Natural killer cell (primary cell): ENCODE measurements at regions not wholly inside any gene's neighbourhood (a gene's known extent, or its start where the extent isn't known, plus 50 kb on each side); places are given as distances from the start of the nearest gene placed in this dataset.

ENCODE experiments used
- ATAC-seq, 3 donors: fragments of 150-1000 bp in 2 of 3; fragments of 200-7000 bp in 1 of 3; cut with Tn5 transposase; 1 replicate in 1 of 3; 2 replicates in 2 of 3; pipeline ENCODE4 v1.10.0; 2021; ENCODE audit warnings: mild to moderate bottlenecking in 2 of 3, moderate library complexity in 2 of 3
- DNase-seq, 2 donors: peaks; one replicate each; pipeline versions ENCODE4 v3.0.0 to v3.0.0-alpha.2; 2013 to 2021; ENCODE audit warnings: mixed read lengths in 1 of 2
- H3K27ac ChIP-seq: one replicate; pipeline ENCODE4 v1.5.1; 2013; ENCODE audit warnings: mild to moderate bottlenecking, low read length
- H3K27me3 ChIP-seq: one replicate; pipeline ENCODE4 v1.6.1; 2013; ENCODE audit warnings: low read length; ENCODE audit not compliant: control insufficient read depth, insufficient read depth
- H3K36me3 ChIP-seq: one replicate; pipeline ENCODE4 v1.6.1; 2013; ENCODE audit warnings: low read length; ENCODE audit not compliant: control insufficient read depth, insufficient read depth
- H3K4me1 ChIP-seq: one replicate; pipeline ENCODE4 v1.6.1; 2013; ENCODE audit warnings: low read length; ENCODE audit not compliant: control insufficient read depth, insufficient read depth
- H3K4me3 ChIP-seq: one replicate; pipeline ENCODE4 v1.5.1; 2013; ENCODE audit warnings: low read length
- H3K9me3 ChIP-seq: one replicate; pipeline ENCODE4 v1.6.1; 2013; ENCODE audit warnings: low read length; ENCODE audit not compliant: control insufficient read depth, insufficient read depth
- H3K27ac Mint-ChIP-seq, 2 donors: one replicate each; pipeline ENCODE4 v1.8.0; 2022; ENCODE audit warnings: mild to moderate bottlenecking in 2 of 2, mixed read lengths in 2 of 2, moderate library complexity in 1 of 2
- H3K27me3 Mint-ChIP-seq, 2 donors: one replicate each; pipeline ENCODE4 v1.8.0; 2022; ENCODE audit warnings: low read depth in 2 of 2, mixed read lengths in 2 of 2
- H3K36me3 Mint-ChIP-seq: one replicate; pipeline ENCODE4 v1.8.0; 2022; ENCODE audit warnings: mixed read lengths
- H3K4me1 Mint-ChIP-seq, 2 donors: one replicate each; pipeline ENCODE4 v1.8.0; 2022; ENCODE audit warnings: mixed read lengths in 2 of 2
- H3K4me3 Mint-ChIP-seq: one replicate; pipeline ENCODE4 v1.8.0; 2022; ENCODE audit warnings: mild to moderate bottlenecking, moderate library complexity, mixed read lengths
- H3K9me3 Mint-ChIP-seq, 2 donors: one replicate each; pipeline ENCODE4 v1.8.0; 2022; ENCODE audit warnings: mixed read lengths in 2 of 2
- WGBS: methylation state at CpG from one replicate; pipeline ENCODE4 v1.1.7; 2013; ENCODE audit warnings: missing lambda C conversion rate; ENCODE audit not compliant: insufficient coverage; 5-methylcytosine and 5-hydroxymethylcytosine counted together
- intact Hi-C: fragments of 100-400 bp; cut with micrococcal nuclease; formaldehyde crosslinking; loops from one replicate; pipeline ENCODE4 v1.14.2; 2022
- TF ChIP-seq, protein P1 (sequence below): fragments of 200-600 bp; IDR thresholded peaks from one replicate; pipeline ENCODE4 v1.8.0; 2022; ENCODE audit warnings: antibody characterized with exemption

DNA sequence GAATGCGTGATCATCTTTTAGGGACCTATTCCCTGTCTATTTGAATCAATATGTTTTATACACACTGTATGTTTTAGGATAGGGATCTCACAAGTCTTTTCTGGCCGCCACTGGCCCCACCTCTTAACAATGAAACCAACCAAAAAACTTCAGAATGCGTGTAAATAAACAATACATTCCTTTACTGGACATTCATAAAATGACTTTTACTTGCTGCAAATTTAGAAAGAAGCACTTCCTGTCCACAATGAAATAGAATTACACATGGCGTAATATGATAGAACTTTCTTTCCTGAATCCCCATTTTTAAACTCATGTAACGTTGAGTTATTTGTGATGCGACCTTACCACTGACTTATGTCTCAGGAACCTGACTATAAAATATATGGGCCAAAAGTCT, 233.6 kb downstream of the SLITRK6 start:
- 93% methylated on average over 4 of the region's 6 CpGs for WGBS
- DNase-seq (no peak), ATAC-seq (no peak)
- TF ChIP-seq, protein P1, sequence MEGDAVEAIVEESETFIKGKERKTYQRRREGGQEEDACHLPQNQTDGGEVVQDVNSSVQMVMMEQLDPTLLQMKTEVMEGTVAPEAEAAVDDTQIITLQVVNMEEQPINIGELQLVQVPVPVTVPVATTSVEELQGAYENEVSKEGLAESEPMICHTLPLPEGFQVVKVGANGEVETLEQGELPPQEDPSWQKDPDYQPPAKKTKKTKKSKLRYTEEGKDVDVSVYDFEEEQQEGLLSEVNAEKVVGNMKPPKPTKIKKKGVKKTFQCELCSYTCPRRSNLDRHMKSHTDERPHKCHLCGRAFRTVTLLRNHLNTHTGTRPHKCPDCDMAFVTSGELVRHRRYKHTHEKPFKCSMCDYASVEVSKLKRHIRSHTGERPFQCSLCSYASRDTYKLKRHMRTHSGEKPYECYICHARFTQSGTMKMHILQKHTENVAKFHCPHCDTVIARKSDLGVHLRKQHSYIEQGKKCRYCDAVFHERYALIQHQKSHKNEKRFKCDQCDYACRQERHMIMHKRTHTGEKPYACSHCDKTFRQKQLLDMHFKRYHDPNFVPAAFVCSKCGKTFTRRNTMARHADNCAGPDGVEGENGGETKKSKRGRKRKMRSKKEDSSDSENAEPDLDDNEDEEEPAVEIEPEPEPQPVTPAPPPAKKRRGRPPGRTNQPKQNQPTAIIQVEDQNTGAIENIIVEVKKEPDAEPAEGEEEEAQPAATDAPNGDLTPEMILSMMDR = no peak
- H3K9me3 ChIP-seq = no peaks in the 10 kb centered on the region
- no peak overlapping the region for H3K27ac ChIP-seq
- intact Hi-C loops = no loop called here
- no peaks in the 10 kb centered on the region for H3K4me1 ChIP-seq
- Mint-ChIP-seq H3K27me3 (no peaks in the 10 kb centered on the region), H3K36me3 (no peaks in the 10 kb centered on the region), H3K4me1 (no peaks in the 10 kb centered on the region), H3K27ac (no peak overlapping the region), H3K9me3 (peaks cover 15 to 18% of the 10 kb centered on the region in 2 donors), H3K4me3 (no peak overlapping the region)
- no peak overlapping the region for H3K4me3 ChIP-seq
- H3K27me3 ChIP-seq = no peaks in the 10 kb centered on the region
- H3K36me3 ChIP-seq = no peaks in the 10 kb centered on the region

DNA sequence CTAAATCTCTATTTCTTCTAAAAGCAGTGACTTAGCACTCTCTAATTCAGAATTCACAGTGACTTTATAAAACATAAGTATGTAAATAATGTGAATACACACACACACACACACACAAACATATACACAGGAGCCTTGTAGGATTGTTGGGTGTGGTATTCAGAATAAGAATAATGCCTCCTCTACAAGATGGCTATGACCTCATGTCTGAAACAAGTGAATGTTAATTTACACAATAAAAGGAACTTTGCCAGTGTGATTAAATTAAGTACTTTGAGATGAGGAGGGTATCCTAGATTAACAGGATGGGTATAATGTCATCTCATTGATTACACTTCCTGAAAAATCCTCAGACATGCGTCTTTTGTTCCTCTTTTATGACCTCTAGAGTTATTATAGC, 234.6 kb downstream of the SLITRK6 start:
- intact Hi-C loops = no loop called here
- H3K27me3 ChIP-seq = no peaks in the 10 kb centered on the region
- H3K4me3 ChIP-seq = no peak overlapping the region
- no peaks in the 10 kb centered on the region for H3K36me3 ChIP-seq
- H3K4me1 ChIP-seq = no peaks in the 10 kb centered on the region
- no peaks in the 10 kb centered on the region for H3K36me3 Mint-ChIP-seq
- H3K4me1 Mint-ChIP-seq = no peaks in the 10 kb centered on the region
- 20% methylated on average over 1 of the region's 1 CpG for WGBS
- TF ChIP-seq, protein P1 = no peak
- no peak overlapping the region for H3K4me3 Mint-ChIP-seq
- no peak for DNase-seq
- no peak overlapping the region for H3K27ac Mint-ChIP-seq
- H3K9me3 Mint-ChIP-seq = peaks cover 15 to 22% of the 10 kb centered on the region in 2 donors
- H3K27me3 Mint-ChIP-seq = no peaks in the 10 kb centered on the region
- H3K9me3 ChIP-seq = no peaks in the 10 kb centered on the region
- ATAC-seq = no peak
- no peak overlapping the region for H3K27ac ChIP-seq

DNA sequence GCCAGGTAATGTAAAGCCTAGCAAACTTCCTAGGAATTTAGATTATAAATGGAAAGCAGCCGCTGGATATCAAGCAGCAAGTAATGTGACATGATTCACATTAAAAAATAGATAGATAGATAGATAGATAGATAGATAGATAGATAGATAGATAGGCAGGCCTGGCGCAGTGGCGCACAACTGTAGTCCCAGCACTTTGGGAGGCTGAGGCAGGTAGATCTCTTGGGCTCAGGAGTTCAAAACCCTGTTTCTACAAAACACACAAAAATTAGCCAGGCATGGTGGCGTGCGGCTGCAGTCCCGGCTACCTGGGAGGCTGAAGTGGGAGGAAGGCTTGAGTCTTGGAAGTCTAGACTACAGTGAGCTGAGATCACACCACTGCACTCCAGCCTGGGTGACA, 236.9 kb downstream of the SLITRK6 start:
- Mint-ChIP-seq H3K9me3 (peaks cover 16 to 27% of the 10 kb centered on the region in 2 donors), H3K27ac (no peak overlapping the region), H3K4me3 (no peak overlapping the region), H3K27me3 (no peaks in the 10 kb centered on the region), H3K36me3 (no peaks in the 10 kb centered on the region), H3K4me1 (no peaks in the 10 kb centered on the region)
- TF ChIP-seq, protein P1 = no peak
- Histone ChIP-seq H3K4me3 (no peak overlapping the region), H3K9me3 (no peaks in the 10 kb centered on the region), H3K4me1 (no peaks in the 10 kb centered on the region), H3K27me3 (no peaks in the 10 kb centered on the region), H3K36me3 (no peaks in the 10 kb centered on the region), H3K27ac (no peak overlapping the region)
- ATAC-seq (no peak), DNase-seq (no peak)
- intact Hi-C loops = no loop called here
- 94% methylated on average over 6 of the region's 6 CpGs for WGBS

DNA sequence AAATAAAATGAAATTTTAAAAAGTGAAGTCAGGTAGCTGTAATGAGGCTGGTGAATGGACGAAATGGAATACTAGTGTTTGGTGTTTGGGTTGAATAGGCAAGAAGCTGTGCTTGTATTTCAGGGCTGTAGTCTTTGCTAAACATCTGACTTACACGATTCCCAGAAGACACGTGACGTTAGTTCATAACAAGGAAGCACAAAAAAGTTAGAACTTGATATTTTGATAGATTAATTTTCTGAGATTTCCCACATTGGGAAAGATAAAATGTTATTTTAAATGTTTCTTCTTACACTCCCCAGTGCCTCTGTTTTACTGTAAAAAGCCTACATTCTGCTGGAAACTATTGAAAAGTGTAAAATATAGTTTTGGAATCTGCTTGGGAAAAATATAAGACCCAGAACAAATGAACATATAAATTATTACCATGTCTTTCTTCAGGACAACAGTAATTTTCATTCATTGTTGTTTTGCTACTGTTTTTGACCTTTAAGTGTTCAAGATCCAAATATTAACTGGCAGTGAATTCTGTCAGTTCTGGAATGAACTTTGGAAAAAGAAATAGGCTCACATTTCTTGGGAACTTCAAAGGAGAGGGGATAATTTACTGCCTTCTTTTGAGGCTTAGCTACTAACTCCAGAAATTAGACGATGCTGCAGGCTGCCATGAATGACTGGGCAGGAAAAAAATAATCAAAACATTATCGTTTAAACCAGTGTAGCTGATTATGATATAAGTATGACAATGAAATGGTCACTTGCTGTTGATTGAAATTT, 241.3 kb downstream of the SLITRK6 start:
- 83% methylated on average over 6 of the region's 6 CpGs for WGBS
- no peaks in the 10 kb centered on the region for H3K36me3 Mint-ChIP-seq
- H3K27me3 Mint-ChIP-seq = no peaks in the 10 kb centered on the region
- H3K9me3 Mint-ChIP-seq = peaks cover 18 to 29% of the 10 kb centered on the region in 2 donors
- H3K9me3 ChIP-seq = no peaks in the 10 kb centered on the region
- intact Hi-C loops = no loop called here
- no peak overlapping the region for H3K27ac Mint-ChIP-seq
- DNase-seq (no peak), ATAC-seq (no peak)
- H3K4me1 ChIP-seq = no peaks in the 10 kb centered on the region
- no peak overlapping the region for H3K4me3 ChIP-seq
- H3K36me3 ChIP-seq = no peaks in the 10 kb centered on the region
- TF ChIP-seq, protein P1 = no peak
- H3K27ac ChIP-seq = no peak overlapping the region
- H3K4me1 Mint-ChIP-seq = no peaks in the 10 kb centered on the region
- H3K4me3 Mint-ChIP-seq = no peak overlapping the region
- no peaks in the 10 kb centered on the region for H3K27me3 ChIP-seq
